ENCODE measurements at regions not wholly inside any gene's neighbourhood (a gene's known extent, or its start where the extent isn't known, plus 50 kb on each side); places are given as distances from the start of the nearest gene placed in this dataset.

- TF ChIP-seq CTCF (IDR thresholded peaks at IDR 0.05) (no peak), POLR2A (IDR thresholded peaks at IDR 0.05) (no peak)
Observed at GRCh38 chr9:18275313-18275990, 198.5 kb upstream of the ADAMTSL1 start.
